Neural progenitor cell (in vitro differentiated cells): ENCODE measurements at regions not wholly inside any gene's neighbourhood (a gene's known extent, or its start where the extent isn't known, plus 50 kb on each side); places are given as distances from the start of the nearest gene placed in this dataset.

Experiments used
- DNase-seq: peaks from one replicate; pipeline ENCODE4 v3.0.0-alpha.2; 2016; ENCODE audit warnings: low spot score
- H2AFZ ChIP-seq: fragments of 200-600 bp; sonication (generic); replicated peaks from 2 replicates; pipeline ENCODE4 v1.6.1; 2016; ENCODE audit warnings: antibody characterized with exemption
- H3F3A ChIP-seq: fragments of 200-600 bp; sonication (generic); 2 replicates; pipeline ENCODE4 v1.6.1; 2016; ENCODE audit warnings: antibody characterized with exemption, low read depth
- H3K27ac ChIP-seq: fragments of 200-600 bp; sonication (generic); 2 replicates; pipeline ENCODE4 v1.5.1; 2016; ENCODE audit warnings: mild to moderate bottlenecking
- H3K27me3 ChIP-seq: fragments of 200-600 bp; sonication (generic); 2 replicates; pipeline ENCODE4 v1.6.1; 2016; ENCODE audit warnings: mild to moderate bottlenecking, moderate library complexity
- H3K36me3 ChIP-seq: fragments of 200-600 bp; sonication (generic); 2 replicates; pipeline ENCODE4 v1.5.1; 2016
- H3K4me1 ChIP-seq: fragments of 200-600 bp; sonication (generic); 2 replicates; pipeline ENCODE4 v1.6.1; 2016; ENCODE audit warnings: mixed run types
- H3K4me2 ChIP-seq: fragments of 200-600 bp; sonication (generic); 2 replicates; pipeline ENCODE4 v1.6.1; 2016
- H3K4me3 ChIP-seq: fragments of 200-600 bp; sonication (generic); 2 replicates; pipeline ENCODE4 v1.5.1; 2016
- H3K79me2 ChIP-seq: fragments of 200-600 bp; sonication (generic); 2 replicates; pipeline ENCODE4 v1.6.1; 2016; ENCODE audit warnings: low read depth
- H3K9ac ChIP-seq: fragments of 200-600 bp; sonication (generic); 2 replicates; pipeline ENCODE4 v1.6.1; 2016
- H3K9me3 ChIP-seq: fragments of 200-600 bp; sonication (generic); 2 replicates; pipeline ENCODE4 v1.5.1; 2016; ENCODE audit warnings: low read depth
- H4K20me1 ChIP-seq: fragments of 200-600 bp; sonication (generic); 2 replicates; pipeline ENCODE4 v1.6.1; 2016; ENCODE audit warnings: low read depth
- H3K27ac Mint-ChIP-seq: 3 replicates; pipeline ENCODE4 v1.8.0; 2021; ENCODE audit warnings: mixed read lengths
- H3K27me3 Mint-ChIP-seq: 2 replicates; pipeline ENCODE4 v1.8.0; 2022; ENCODE audit warnings: low read depth, mild to moderate bottlenecking, inconsistent platforms, moderate library complexity, mixed read lengths; ENCODE audit not compliant: insufficient read depth
- H3K36me3 Mint-ChIP-seq: 3 replicates; pipeline ENCODE4 v1.8.0; 2021; ENCODE audit warnings: mixed read lengths
- H3K4me1 Mint-ChIP-seq: 3 replicates; pipeline ENCODE4 v1.8.0; 2021; ENCODE audit warnings: mixed read lengths
- H3K4me3 Mint-ChIP-seq: 3 replicates; pipeline ENCODE4 v1.8.0; 2021; ENCODE audit warnings: mild to moderate bottlenecking, moderate library complexity, mixed read lengths
- H3K9me3 Mint-ChIP-seq: 3 replicates; pipeline ENCODE4 v1.8.0; 2020; ENCODE audit warnings: mixed read lengths
- EZH2 ChIP-seq: fragments of 200-600 bp; sonication (generic); IDR thresholded peaks from 2 replicates; pipeline ENCODE4 v1.6.1; 2017; ENCODE audit warnings: antibody characterized with exemption, mild to moderate bottlenecking, moderate library complexity
- EZH2phosphoT487 ChIP-seq: fragments of 200-600 bp; sonication (generic); IDR thresholded peaks from 2 replicates; pipeline ENCODE4 v1.6.1; 2017; ENCODE audit warnings: antibody characterized with exemption
- TF ChIP-seq, protein P1 (sequence below): fragments of 200-600 bp; sonication (generic); IDR thresholded peaks from 2 replicates; pipeline ENCODE4 v1.5.1; 2017; ENCODE audit warnings: antibody characterized with exemption, mild to moderate bottlenecking

DNA sequence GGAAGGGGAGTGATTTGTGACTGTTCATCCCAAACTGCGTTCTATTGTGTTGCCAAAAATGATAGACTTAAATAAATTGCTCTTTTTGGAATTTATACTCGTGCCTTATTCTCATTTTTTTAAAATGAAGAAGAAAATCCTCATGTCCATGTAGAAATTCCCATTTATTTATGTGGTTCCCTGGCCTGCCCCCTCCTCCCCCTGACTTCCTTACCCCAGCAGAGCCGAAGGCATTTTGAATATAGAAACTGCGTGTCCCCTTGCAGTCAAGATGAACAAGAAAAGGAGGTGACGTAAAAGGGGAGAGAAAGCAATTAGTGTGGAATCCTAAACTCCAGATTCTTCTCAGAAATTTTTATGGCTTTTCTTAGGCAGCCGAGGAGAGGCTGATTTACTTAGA, 126.1 kb downstream of the FAM204A start:
- Histone ChIP-seq H3K4me1 (peaks cover 9% of the 10 kb centered on the region), H3K27ac (no peak overlapping the region), H4K20me1 (no peaks in the 10 kb centered on the region), H3K27me3 (no peaks in the 10 kb centered on the region), H3K4me3 (no peak overlapping the region), H2AFZ (no peak overlapping the region), H3K4me2 (no peak overlapping the region), H3K36me3 (no peaks in the 10 kb centered on the region), H3K79me2 (no peaks in the 10 kb centered on the region), H3K9ac (no peak overlapping the region), H3K9me3 (no peaks in the 10 kb centered on the region), H3F3A (no peaks in the 10 kb centered on the region)
- Mint-ChIP-seq H3K9me3 (no peaks in the 10 kb centered on the region), H3K27me3 (no peaks in the 10 kb centered on the region), H3K4me1 (peaks cover 28% of the 10 kb centered on the region), H3K27ac (no peak overlapping the region), H3K4me3 (no peak overlapping the region), H3K36me3 (no peaks in the 10 kb centered on the region)
- TF ChIP-seq, protein P1, sequence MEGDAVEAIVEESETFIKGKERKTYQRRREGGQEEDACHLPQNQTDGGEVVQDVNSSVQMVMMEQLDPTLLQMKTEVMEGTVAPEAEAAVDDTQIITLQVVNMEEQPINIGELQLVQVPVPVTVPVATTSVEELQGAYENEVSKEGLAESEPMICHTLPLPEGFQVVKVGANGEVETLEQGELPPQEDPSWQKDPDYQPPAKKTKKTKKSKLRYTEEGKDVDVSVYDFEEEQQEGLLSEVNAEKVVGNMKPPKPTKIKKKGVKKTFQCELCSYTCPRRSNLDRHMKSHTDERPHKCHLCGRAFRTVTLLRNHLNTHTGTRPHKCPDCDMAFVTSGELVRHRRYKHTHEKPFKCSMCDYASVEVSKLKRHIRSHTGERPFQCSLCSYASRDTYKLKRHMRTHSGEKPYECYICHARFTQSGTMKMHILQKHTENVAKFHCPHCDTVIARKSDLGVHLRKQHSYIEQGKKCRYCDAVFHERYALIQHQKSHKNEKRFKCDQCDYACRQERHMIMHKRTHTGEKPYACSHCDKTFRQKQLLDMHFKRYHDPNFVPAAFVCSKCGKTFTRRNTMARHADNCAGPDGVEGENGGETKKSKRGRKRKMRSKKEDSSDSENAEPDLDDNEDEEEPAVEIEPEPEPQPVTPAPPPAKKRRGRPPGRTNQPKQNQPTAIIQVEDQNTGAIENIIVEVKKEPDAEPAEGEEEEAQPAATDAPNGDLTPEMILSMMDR, result no peak
- TF ChIP-seq EZH2 (no peak), EZH2phosphoT487 (no peak)
- no peak for DNase-seq

- no peaks in the 10 kb centered on the region for H4K20me1 ChIP-seq
- H3K79me2 ChIP-seq, result no peaks in the 10 kb centered on the region
- H3K4me1 ChIP-seq, result peaks cover 9% of the 10 kb centered on the region
- H2AFZ ChIP-seq, result no peak overlapping the region
- no peak overlapping the region for H3K27ac ChIP-seq
- H3K27me3 Mint-ChIP-seq, result no peaks in the 10 kb centered on the region
- no peaks in the 10 kb centered on the region for H3K9me3 ChIP-seq
- no peak overlapping the region for H3K4me3 ChIP-seq
- peaks cover 28% of the 10 kb centered on the region for H3K4me1 Mint-ChIP-seq
- H3K9me3 Mint-ChIP-seq, result no peaks in the 10 kb centered on the region
- H3K4me3 Mint-ChIP-seq, result no peak overlapping the region
- H3K4me2 ChIP-seq, result no peak overlapping the region
- no peaks in the 10 kb centered on the region for H3F3A ChIP-seq
- no peak overlapping the region for H3K27ac Mint-ChIP-seq
- no peaks in the 10 kb centered on the region for H3K27me3 ChIP-seq
- TF ChIP-seq EZH2phosphoT487 (no peak), EZH2 (no peak)
- TF ChIP-seq, protein P1, result no peak
- no peaks in the 10 kb centered on the region for H3K36me3 Mint-ChIP-seq
- DNase-seq, result no peak
- no peak overlapping the region for H3K9ac ChIP-seq
- H3K36me3 ChIP-seq, result no peaks in the 10 kb centered on the region
Observed at GRCh38 chr10:118214776-118215175, 127.3 kb downstream of the FAM204A start.

- H3K27ac Mint-ChIP-seq, result no peak overlapping the region
Observed at GRCh38 chr10:118213436-118213835, 128.7 kb downstream of the FAM204A start.

More at GRCh38 chr10:118213436-118213835, 128.7 kb downstream of the FAM204A start:
- Histone ChIP-seq H4K20me1 (no peaks in the 10 kb centered on the region), H3F3A (no peaks in the 10 kb centered on the region), H3K36me3 (no peaks in the 10 kb centered on the region), H3K9me3 (no peaks in the 10 kb centered on the region), H3K79me2 (no peaks in the 10 kb centered on the region), H3K9ac (no peak overlapping the region), H3K27ac (no peak overlapping the region), H2AFZ (no peak overlapping the region), H3K27me3 (no peaks in the 10 kb centered on the region), H3K4me1 (peaks cover 9% of the 10 kb centered on the region), H3K4me3 (no peak overlapping the region), H3K4me2 (no peak overlapping the region)
- Mint-ChIP-seq H3K4me3 (no peak overlapping the region), H3K27me3 (no peaks in the 10 kb centered on the region), H3K36me3 (no peaks in the 10 kb centered on the region), H3K4me1 (peaks cover 28% of the 10 kb centered on the region), H3K9me3 (no peaks in the 10 kb centered on the region)
- no peak for TF ChIP-seq EZH2phosphoT487
- TF ChIP-seq, protein P1, result no peak
- TF ChIP-seq EZH2, result no peak
- no peak for DNase-seq
